GM21786 (cell line): ENCODE measurements at regions not wholly inside any gene's neighbourhood (a gene's known extent, or its start where the extent isn't known, plus 50 kb on each side); places are given as distances from the start of the nearest gene placed in this dataset.

Experiments
- ATAC-seq: cut with Tn5 transposase; IDR thresholded peaks from one replicate; pipeline ENCODE4 v1.9.1; 2021; ENCODE audit not compliant: unreplicated experiment

- no peak for ATAC-seq
Observed at GRCh38 chr10:128723631-128724205, 597.5 kb upstream of the MKI67 start.

- no peak for ATAC-seq
Observed at GRCh38 chr10:128725531-128725930, 599.3 kb upstream of the MKI67 start.

- ATAC-seq: no peak
Observed at GRCh38 chr10:128727114-128727513, 600.9 kb upstream of the MKI67 start.

GRCh38 chr10:128729910-128730420 lies 603.7 kb upstream of the MKI67 start:
- no peak for ATAC-seq

- no peak for ATAC-seq
Observed at GRCh38 chr10:128730922-128731321, 604.7 kb upstream of the MKI67 start.

- ATAC-seq: no peak
Observed at GRCh38 chr10:128734161-128734560, 607.9 kb upstream of the MKI67 start.

GRCh38 chr10:128734734-128735133 lies 608.5 kb upstream of the MKI67 start:
- no peak for ATAC-seq

GRCh38 chr10:128735996-128736395 lies 609.8 kb upstream of the MKI67 start:
- ATAC-seq: no peak

GRCh38 chr10:128738386-128738915 lies 612.2 kb upstream of the MKI67 start:
- ATAC-seq: no peak

GRCh38 chr10:128739930-128740329 lies 613.7 kb upstream of the MKI67 start:
- no peak for ATAC-seq

GRCh38 chr10:128741180-128741579 lies 615.0 kb upstream of the MKI67 start:
- no peak for ATAC-seq

- no peak for ATAC-seq
Observed at GRCh38 chr10:128741680-128742079, 615.5 kb upstream of the MKI67 start.

- ATAC-seq: no peak
Observed at GRCh38 chr10:128744092-128744491, 617.9 kb upstream of the MKI67 start.

GRCh38 chr10:128744811-128745305 lies 618.6 kb upstream of the MKI67 start:
- ATAC-seq: no peak

- no peak for ATAC-seq
Observed at GRCh38 chr10:128747582-128748346, 621.5 kb upstream of the MKI67 start.

- no peak for ATAC-seq
Observed at GRCh38 chr10:128751284-128751683, 625.1 kb upstream of the MKI67 start.

- ATAC-seq: no peak
Observed at GRCh38 chr10:128751851-128752250, 625.6 kb upstream of the MKI67 start.

GRCh38 chr10:128759174-128759573 lies 633.0 kb upstream of the MKI67 start:
- no peak for ATAC-seq

GRCh38 chr10:128763588-128763987 lies 637.4 kb upstream of the MKI67 start:
- no peak for ATAC-seq

- ATAC-seq: no peak
Observed at GRCh38 chr10:128764190-128764589, 638.0 kb upstream of the MKI67 start.

- no peak for ATAC-seq
Observed at GRCh38 chr10:128766915-128767314, 640.7 kb upstream of the MKI67 start.

- no peak for ATAC-seq
Observed at GRCh38 chr10:128774979-128775378, 648.8 kb upstream of the MKI67 start.
